GM12873 (cell line): ENCODE measurements at regions not wholly inside any gene's neighbourhood (a gene's known extent, or its start where the extent isn't known, plus 50 kb on each side); places are given as distances from the start of the nearest gene placed in this dataset.

Experiments used
- TF ChIP-seq, protein P1 (sequence below): IDR thresholded peaks from 2 replicates; pipeline ENCODE4 v1.5.1; 2012; ENCODE audit warnings: low read depth, mild to moderate bottlenecking, moderate library complexity, low read length, control low read depth; ENCODE audit not compliant: insufficient read depth; ENCODE audit errors: missing control alignments

DNA sequence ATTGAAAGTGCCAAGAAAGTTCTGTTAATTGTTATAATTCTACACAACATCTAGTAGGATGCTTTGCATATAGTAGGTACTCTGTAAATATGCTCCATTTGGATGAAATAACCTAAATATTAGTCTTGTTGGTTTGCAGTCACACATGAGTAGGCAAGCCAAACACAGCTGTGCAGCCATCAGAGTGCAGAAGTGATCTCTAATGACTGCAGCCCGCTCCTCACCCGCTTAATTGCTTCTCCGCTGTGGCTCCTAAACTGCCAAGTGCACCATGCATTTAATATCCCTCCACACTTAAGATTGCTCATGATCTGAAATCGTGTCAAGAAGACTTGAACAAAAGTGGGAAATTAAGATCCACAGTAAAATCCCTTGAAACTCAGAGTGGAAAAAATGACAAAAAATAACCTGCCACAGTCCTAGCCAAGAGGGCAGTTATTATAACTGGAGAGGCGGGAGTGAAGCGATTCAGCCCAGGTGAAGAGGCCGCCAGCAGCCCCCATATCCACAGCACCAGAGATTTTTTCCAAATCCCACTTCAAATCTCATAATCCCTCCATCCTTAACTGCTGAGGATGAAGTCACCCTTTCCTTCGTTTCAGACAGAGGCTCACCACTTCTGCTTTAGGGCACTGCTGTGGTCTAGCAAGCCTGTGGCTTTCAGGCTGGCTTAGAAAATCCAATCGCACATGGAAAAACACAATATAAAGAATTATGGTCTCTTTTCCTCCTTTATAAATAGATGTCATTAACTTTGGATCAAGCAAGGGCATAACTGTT is 69.5 kb downstream of the TMEM30B start:
- TF ChIP-seq, protein P1, sequence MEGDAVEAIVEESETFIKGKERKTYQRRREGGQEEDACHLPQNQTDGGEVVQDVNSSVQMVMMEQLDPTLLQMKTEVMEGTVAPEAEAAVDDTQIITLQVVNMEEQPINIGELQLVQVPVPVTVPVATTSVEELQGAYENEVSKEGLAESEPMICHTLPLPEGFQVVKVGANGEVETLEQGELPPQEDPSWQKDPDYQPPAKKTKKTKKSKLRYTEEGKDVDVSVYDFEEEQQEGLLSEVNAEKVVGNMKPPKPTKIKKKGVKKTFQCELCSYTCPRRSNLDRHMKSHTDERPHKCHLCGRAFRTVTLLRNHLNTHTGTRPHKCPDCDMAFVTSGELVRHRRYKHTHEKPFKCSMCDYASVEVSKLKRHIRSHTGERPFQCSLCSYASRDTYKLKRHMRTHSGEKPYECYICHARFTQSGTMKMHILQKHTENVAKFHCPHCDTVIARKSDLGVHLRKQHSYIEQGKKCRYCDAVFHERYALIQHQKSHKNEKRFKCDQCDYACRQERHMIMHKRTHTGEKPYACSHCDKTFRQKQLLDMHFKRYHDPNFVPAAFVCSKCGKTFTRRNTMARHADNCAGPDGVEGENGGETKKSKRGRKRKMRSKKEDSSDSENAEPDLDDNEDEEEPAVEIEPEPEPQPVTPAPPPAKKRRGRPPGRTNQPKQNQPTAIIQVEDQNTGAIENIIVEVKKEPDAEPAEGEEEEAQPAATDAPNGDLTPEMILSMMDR = no peak

- TF ChIP-seq, protein P1 = no peak
Measured at GRCh38 chr14:61203081-61203753, 77.9 kb downstream of the TMEM30B start.

- TF ChIP-seq, protein P1 = no peak
Measured at GRCh38 chr14:61202124-61202523, 79.0 kb downstream of the TMEM30B start.

DNA sequence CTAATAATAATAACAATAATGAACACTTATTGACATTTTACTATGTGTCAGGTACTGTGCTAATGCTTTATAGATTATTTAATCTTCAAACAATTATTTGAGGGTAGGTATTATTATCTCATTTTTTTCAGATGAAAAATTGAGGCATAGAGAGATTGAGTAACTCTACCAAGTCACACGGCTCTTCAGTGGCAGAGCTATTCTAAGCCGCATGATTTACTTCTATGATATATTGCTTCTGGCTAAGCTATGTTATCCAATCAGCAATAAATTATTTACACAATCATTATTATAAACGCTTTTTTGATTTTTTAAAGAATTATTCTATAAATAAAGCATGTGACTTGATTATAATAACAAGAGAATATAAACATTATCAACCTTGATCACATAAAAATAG is 80.0 kb downstream of the TMEM30B start:
- TF ChIP-seq, protein P1 = no peak

DNA sequence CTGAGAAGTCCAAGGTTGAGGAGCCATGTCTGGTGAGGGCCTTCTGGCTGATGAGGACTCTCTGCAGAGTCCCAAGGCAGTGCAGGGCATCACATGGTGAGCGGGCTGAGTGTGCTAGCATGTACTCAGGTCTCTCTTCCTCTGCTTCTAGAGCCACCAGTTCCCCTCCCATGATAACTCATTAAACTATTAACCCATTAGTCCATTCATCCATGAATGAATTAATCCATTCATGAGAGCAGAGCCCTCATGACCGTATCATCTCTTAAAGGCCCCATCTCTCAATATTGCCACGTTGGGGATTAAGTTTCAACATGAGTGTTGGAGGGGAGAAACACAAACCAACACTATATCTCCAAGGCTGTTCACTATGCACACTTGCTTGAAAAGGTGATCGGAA is 83.7 kb downstream of the TMEM30B start:
- TF ChIP-seq, protein P1 = no peak

DNA sequence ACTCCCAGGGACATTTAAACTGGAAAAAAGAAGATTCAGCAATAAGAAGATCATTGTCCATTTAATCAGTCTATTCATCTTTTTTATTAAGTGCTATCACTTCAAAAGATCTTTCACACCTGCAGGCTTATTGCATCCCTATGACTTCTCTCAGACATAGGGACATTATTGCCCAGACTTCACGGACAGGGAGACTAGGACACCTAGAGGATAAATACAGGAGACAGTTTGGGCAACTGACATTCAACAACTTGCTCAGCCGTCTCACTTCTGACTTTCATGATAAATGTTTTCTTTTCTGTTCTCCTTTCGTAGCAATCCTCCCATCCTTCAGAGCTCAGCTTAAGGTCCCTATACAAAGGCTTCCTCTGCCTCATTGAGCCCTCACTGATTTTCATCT is 84.3 kb downstream of the TMEM30B start:
- TF ChIP-seq, protein P1 = no peak

- TF ChIP-seq, protein P1 = no peak
Measured at GRCh38 chr14:61196034-61196433, 85.1 kb downstream of the TMEM30B start.
